Lower lobe of right lung (tissue), 2 donors: ENCODE measurements at regions not wholly inside any gene's neighbourhood (a gene's known extent, or its start where the extent isn't known, plus 50 kb on each side); places are given as distances from the start of the nearest gene placed in this dataset.

Source experiments
- ATAC-seq, 2 donors: fragments of 200-7000 bp; cut with Tn5 transposase; one replicate each; pipeline ENCODE4 v1.9.1; 2020 to 2022; ENCODE audit warnings: mild to moderate bottlenecking in 2 of 2, moderate library complexity in 2 of 2
- DNase-seq: peaks from one replicate; pipeline ENCODE4 v3.0.0-alpha.2; 2020
- H3K27ac ChIP-seq: fragments of 200-600 bp; one replicate; pipeline ENCODE4 v1.8.0; 2022
- H3K27me3 ChIP-seq: fragments of 200-600 bp; one replicate; pipeline ENCODE4 v1.8.0; 2022; ENCODE audit warnings: low read depth
- H3K36me3 ChIP-seq: fragments of 200-600 bp; one replicate; pipeline ENCODE4 v1.8.0; 2022; ENCODE audit warnings: mild to moderate bottlenecking
- H3K4me1 ChIP-seq: fragments of 200-600 bp; one replicate; pipeline ENCODE4 v1.8.0; 2022
- H3K4me3 ChIP-seq: fragments of 200-600 bp; one replicate; pipeline ENCODE4 v1.8.0; 2022; ENCODE audit warnings: mild to moderate bottlenecking
- H3K9me3 ChIP-seq: fragments of 200-600 bp; one replicate; pipeline ENCODE4 v1.8.0; 2022
- intact Hi-C: fragments of 100-400 bp; cut with DNase I; formaldehyde crosslinking; loops from one replicate; pipeline ENCODE4 v1.11.0; 2022
- TF ChIP-seq, protein P1 (sequence below): fragments of 200-600 bp; IDR thresholded peaks from one replicate; pipeline ENCODE4 v1.8.0; 2022; ENCODE audit warnings: antibody characterized with exemption, mild to moderate bottlenecking
- donor health status: DM: no; HTN: yes; CAD: no; lungs with severe emphysema.

- intact Hi-C loops, result no loop called here
- Histone ChIP-seq H3K9me3 (no peaks in the 10 kb centered on the region), H3K4me3 (no peak overlapping the region), H3K4me1 (no peaks in the 10 kb centered on the region), H3K27me3 (no peaks in the 10 kb centered on the region), H3K27ac (no peak overlapping the region), H3K36me3 (no peaks in the 10 kb centered on the region)
- DNase-seq (no peak), ATAC-seq (no peak)
- TF ChIP-seq, protein P1, sequence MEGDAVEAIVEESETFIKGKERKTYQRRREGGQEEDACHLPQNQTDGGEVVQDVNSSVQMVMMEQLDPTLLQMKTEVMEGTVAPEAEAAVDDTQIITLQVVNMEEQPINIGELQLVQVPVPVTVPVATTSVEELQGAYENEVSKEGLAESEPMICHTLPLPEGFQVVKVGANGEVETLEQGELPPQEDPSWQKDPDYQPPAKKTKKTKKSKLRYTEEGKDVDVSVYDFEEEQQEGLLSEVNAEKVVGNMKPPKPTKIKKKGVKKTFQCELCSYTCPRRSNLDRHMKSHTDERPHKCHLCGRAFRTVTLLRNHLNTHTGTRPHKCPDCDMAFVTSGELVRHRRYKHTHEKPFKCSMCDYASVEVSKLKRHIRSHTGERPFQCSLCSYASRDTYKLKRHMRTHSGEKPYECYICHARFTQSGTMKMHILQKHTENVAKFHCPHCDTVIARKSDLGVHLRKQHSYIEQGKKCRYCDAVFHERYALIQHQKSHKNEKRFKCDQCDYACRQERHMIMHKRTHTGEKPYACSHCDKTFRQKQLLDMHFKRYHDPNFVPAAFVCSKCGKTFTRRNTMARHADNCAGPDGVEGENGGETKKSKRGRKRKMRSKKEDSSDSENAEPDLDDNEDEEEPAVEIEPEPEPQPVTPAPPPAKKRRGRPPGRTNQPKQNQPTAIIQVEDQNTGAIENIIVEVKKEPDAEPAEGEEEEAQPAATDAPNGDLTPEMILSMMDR, result no peak
Measured at GRCh38 chr4:96952610-96953009, 1112.7 kb downstream of the PDHA2 start.

DNA sequence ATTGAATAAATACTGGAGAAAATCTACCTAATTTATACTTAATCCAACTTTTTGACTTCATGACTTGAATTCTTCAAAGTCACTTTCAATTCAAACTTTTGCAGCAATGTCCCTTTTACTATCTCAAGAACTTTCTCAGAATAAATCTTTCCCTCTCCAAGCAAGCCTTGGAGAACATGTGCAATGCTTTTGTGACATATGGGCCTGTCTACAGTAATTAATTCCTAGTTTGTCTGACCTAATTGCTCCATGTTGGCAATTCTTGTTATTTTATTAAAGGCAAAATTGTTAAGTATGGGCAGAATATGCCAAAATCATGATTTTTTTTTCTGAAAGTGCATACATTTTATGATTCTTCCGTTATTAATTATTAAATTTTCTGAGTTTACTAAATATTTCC is 1115.3 kb downstream of the PDHA2 start:
- H3K9me3 ChIP-seq, result no peaks in the 10 kb centered on the region
- H3K27ac ChIP-seq, result no peak overlapping the region
- ATAC-seq (no peak), DNase-seq (no peak)
- TF ChIP-seq, protein P1, result no peak
- no peaks in the 10 kb centered on the region for H3K27me3 ChIP-seq
- intact Hi-C loops, result no loop called here
- H3K4me3 ChIP-seq, result no peak overlapping the region
- no peaks in the 10 kb centered on the region for H3K36me3 ChIP-seq
- H3K4me1 ChIP-seq, result no peaks in the 10 kb centered on the region

- intact Hi-C loops, result no loop called here
- no peaks in the 10 kb centered on the region for H3K36me3 ChIP-seq
- ATAC-seq, result no peak
- H3K4me1 ChIP-seq, result no peaks in the 10 kb centered on the region
- no peak overlapping the region for H3K27ac ChIP-seq
- DNase-seq, result no peak
- no peaks in the 10 kb centered on the region for H3K27me3 ChIP-seq
- H3K9me3 ChIP-seq, result no peaks in the 10 kb centered on the region
- TF ChIP-seq, protein P1, result no peak
- no peak overlapping the region for H3K4me3 ChIP-seq
Measured at GRCh38 chr4:96955691-96956090, 1115.8 kb downstream of the PDHA2 start.

DNA sequence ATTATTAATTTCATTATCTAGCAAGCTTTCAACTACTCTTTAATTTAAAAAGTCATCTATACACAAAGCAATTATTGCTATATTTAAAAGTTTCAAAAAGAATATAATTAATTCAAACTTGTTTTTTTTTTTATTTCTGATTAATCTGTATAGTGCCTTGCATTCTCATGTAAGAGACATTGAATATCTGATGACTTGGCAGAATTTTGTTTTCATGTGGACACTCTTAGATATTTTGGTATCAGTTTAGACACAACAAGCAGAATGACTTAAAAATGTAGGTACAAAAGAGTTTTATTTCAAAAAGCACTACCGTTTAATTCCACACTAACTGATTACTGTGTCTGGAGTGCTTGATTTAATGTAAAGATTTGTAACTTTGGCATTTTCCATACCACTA is 1129.6 kb downstream of the PDHA2 start:
- H3K9me3 ChIP-seq, result no peaks in the 10 kb centered on the region
- intact Hi-C loops, result no loop called here
- no peak for ATAC-seq
- H3K4me1 ChIP-seq, result no peaks in the 10 kb centered on the region
- no peak overlapping the region for H3K27ac ChIP-seq
- no peak overlapping the region for H3K4me3 ChIP-seq
- no peaks in the 10 kb centered on the region for H3K36me3 ChIP-seq
- TF ChIP-seq, protein P1, result no peak
- no peaks in the 10 kb centered on the region for H3K27me3 ChIP-seq
- no peak for DNase-seq

GRCh38 chr4:96972920-96973319 is 1133.0 kb downstream of the PDHA2 start:
- TF ChIP-seq, protein P1, result no peak
- Histone ChIP-seq H3K4me1 (no peaks in the 10 kb centered on the region), H3K27ac (no peak overlapping the region), H3K9me3 (no peaks in the 10 kb centered on the region), H3K27me3 (no peaks in the 10 kb centered on the region), H3K36me3 (no peaks in the 10 kb centered on the region), H3K4me3 (no peak overlapping the region)
- intact Hi-C loops, result no loop called here
- ATAC-seq (no peak), DNase-seq (no peak)

DNA sequence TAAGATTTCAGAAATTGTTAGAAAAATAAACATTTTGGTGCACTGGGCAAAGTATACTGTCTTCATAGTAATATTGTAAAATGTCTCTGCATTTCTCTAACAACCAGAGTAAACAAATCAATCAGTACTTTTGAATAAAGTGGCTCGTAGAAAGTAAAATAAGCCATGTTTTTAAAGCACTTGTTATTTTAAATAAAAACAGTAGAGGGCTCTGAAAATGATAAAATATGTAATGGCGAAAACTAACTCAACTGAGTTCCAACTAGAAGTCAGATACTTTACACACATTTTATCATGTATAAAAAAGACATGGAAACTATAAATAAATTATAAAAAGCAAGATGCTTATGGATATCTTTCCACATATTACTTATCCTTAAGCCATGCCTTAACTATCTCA is 1134.4 kb downstream of the PDHA2 start:
- no peak overlapping the region for H3K4me3 ChIP-seq
- TF ChIP-seq, protein P1, result no peak
- DNase-seq (no peak), ATAC-seq (no peak)
- H3K27ac ChIP-seq, result no peak overlapping the region
- H3K36me3 ChIP-seq, result no peaks in the 10 kb centered on the region
- H3K4me1 ChIP-seq, result no peaks in the 10 kb centered on the region
- H3K27me3 ChIP-seq, result no peaks in the 10 kb centered on the region
- intact Hi-C loops, result no loop called here
- H3K9me3 ChIP-seq, result no peaks in the 10 kb centered on the region
